ENCODE measurements at regions not wholly inside any gene's neighbourhood (a gene's known extent, or its start where the extent isn't known, plus 50 kb on each side); places are given as distances from the start of the nearest gene placed in this dataset.
"Not testable (repeated sequence)": the region's sequence is repeated elsewhere in the genome, so short reads cannot be mapped to it uniquely, and the experiment has no call there.

GRCh38 chr1:25009671-25010262 is 79.7 kb upstream of the RUNX3 start:
- no peak for TF ChIP-seq CTCF (conservative IDR thresholded peaks at IDR 0.05; ENCODE audit: low read depth)
- DNase-seq (ENCODE audit: low spot score) = no peak
- POLR2A ChIA-PET (ENCODE audit: low non-redundant PET) = no interaction called here
- no peak overlapping the region for H3K27ac ChIP-seq
- CTCF ChIA-PET = no interaction called here

GRCh38 chr1:25008192-25008485 is 78.1 kb upstream of the RUNX3 start:
- POLR2A ChIA-PET (ENCODE audit: low non-redundant PET) = no interaction called here
- CTCF ChIA-PET = no interaction called here
- H3K27ac ChIP-seq = no peak overlapping the region
- DNase-seq (ENCODE audit: low spot score) = no peak
- no peak for TF ChIP-seq CTCF (conservative IDR thresholded peaks at IDR 0.05; ENCODE audit: low read depth)

GRCh38 chr1:25007390-25008191 is 77.5 kb upstream of the RUNX3 start:
- DNase-seq (ENCODE audit: low spot score); CTCF ChIA-PET; POLR2A ChIA-PET (ENCODE audit: low non-redundant PET): not testable (repeated sequence)

GRCh38 chr1:25006770-25007169 is 76.7 kb upstream of the RUNX3 start:
- no peak for TF ChIP-seq CTCF (conservative IDR thresholded peaks at IDR 0.05; ENCODE audit: low read depth)
- POLR2A ChIA-PET (ENCODE audit: low non-redundant PET) = no interaction called here
- H3K27ac ChIP-seq = no peak overlapping the region
- CTCF ChIA-PET = interaction anchor here (0.8 kb wide), 1 partner anchor 24 kb away, joined by 4 read pairs; no protein-coding TSS in a partner anchor
- DNase-seq (ENCODE audit: low spot score) = no peak

More at GRCh38 chr1:25007390-25008191, 77.5 kb upstream of the RUNX3 start:
- H3K27ac ChIP-seq = not testable (repeated sequence)

GRCh38 chr1:25004355-25004754 is 74.3 kb upstream of the RUNX3 start:
- CTCF ChIA-PET = no interaction called here
- H3K27ac ChIP-seq = no peak overlapping the region
- POLR2A ChIA-PET (ENCODE audit: low non-redundant PET) = no interaction called here
- no peak for TF ChIP-seq CTCF (conservative IDR thresholded peaks at IDR 0.05; ENCODE audit: low read depth)
- DNase-seq (ENCODE audit: low spot score) = no peak

- ChIA-PET POLR2A (ENCODE audit: low non-redundant PET) (no interaction called here), CTCF (no interaction called here)
- no peak overlapping the region for H3K27ac ChIP-seq
- no peak for TF ChIP-seq CTCF (conservative IDR thresholded peaks at IDR 0.05; ENCODE audit: low read depth)
- no peak for DNase-seq (ENCODE audit: low spot score)
Observed at GRCh38 chr1:25003457-25004190, 73.5 kb upstream of the RUNX3 start.

- POLR2A ChIA-PET (ENCODE audit: low non-redundant PET) = no interaction called here
- H3K27ac ChIP-seq = no peak overlapping the region
- CTCF ChIA-PET = interaction anchor here (0.5 to 0.6 kb wide), 2 partner anchors 35 to 144 kb away, joined by 4 to 5 read pairs; no protein-coding TSS in a partner anchor
- DNase-seq (ENCODE audit: low spot score) = no peak
- TF ChIP-seq CTCF (conservative IDR thresholded peaks at IDR 0.05; ENCODE audit: low read depth) = no peak
Observed at GRCh38 chr1:25003000-25003399, 72.9 kb upstream of the RUNX3 start.

All from RWPE1 (cell line).